Fibroblast of villous mesenchyme (primary cell): ENCODE measurements at regions not wholly inside any gene's neighbourhood (a gene's known extent, or its start where the extent isn't known, plus 50 kb on each side); places are given as distances from the start of the nearest gene placed in this dataset.

Experiments
- DNase-seq: peaks from one replicate; pipeline ENCODE4 v3.0.0-alpha.2; 2010; ENCODE audit warnings: low read depth
- H3K4me3 ChIP-seq: 2 replicates; pipeline ENCODE4 v1.5.1; 2011; ENCODE audit warnings: low read depth, mild to moderate bottlenecking, low read length
- CTCF ChIP-seq: IDR thresholded peaks from 2 replicates; pipeline ENCODE4 v1.5.1; 2012; ENCODE audit warnings: low read depth, mild to moderate bottlenecking, low read length; ENCODE audit not compliant: insufficient read depth

DNA sequence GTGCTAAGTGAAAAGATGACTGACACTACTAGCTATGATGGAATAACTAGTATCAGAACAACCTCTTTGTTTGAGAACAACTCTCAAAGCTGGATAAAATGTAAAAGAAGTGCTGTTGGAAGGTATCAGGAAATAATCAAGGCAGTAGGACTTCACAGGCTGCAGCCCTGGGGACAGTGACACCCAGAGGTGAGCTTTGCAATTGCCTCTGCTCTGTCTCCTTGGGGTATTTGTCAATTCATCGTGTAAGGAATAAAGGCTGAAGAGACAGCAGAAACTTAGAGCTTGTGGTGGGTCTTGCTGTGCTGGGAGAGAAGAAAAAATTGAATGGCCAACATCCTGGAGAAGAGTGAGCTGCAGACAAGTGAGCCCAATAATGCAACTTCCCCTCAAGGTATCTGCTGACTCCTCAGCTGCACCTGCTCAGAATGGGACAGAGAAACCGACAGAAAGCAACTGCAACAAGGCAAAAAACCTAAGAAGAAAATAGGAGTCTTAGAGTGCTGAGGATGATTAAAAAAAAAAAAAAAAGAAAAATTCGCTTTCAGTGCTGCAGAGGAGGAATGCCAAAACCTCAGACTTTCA, 141.1 kb downstream of the RCN1 start:
- peak; percentile 71 for TF ChIP-seq CTCF
- peak; percentile 19 for DNase-seq
- H3K4me3 ChIP-seq: no peak overlapping the region

DNA sequence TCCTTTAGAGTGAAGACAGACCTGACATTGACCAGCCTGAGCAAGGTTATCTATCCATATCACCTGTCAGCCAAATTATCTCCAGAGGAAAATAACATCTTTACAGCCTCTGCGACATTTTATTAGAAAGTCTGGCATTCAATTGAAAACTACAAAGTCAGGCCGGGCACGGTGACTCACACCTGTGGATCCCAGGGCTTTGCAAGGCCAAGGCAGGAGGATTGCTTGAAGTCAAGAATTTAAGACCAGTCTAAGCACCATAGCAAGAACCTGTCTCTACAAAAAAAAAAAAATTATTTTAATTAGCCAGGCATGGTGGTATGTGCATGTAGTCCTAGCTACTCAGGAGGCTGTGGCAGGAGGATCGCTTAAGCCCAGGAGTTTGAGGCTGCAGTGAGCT, 141.6 kb downstream of the RCN1 start:
- no peak for TF ChIP-seq CTCF
- no peak overlapping the region for H3K4me3 ChIP-seq
- DNase-seq: no peak

DNA sequence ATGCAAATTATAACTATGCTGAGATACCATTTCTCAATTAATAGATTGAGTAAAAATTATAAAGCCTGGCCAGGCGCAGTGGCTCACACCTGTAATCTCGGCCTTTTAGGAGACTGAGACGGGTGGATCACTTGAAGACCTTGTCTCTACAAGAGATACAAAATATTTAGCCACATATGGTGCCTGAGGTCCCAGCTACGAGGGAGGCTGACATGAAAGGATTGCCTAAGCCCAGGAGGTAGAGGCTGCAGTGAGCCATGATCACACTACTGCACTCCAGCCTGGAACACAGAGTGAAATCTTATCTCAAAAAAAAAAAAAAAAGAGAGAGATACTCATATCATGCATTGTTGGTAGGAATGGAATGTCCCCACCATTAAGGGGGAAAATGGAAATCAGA, 142.4 kb downstream of the RCN1 start:
- no peak overlapping the region for H3K4me3 ChIP-seq
- DNase-seq: no peak
- TF ChIP-seq CTCF: no peak

DNA sequence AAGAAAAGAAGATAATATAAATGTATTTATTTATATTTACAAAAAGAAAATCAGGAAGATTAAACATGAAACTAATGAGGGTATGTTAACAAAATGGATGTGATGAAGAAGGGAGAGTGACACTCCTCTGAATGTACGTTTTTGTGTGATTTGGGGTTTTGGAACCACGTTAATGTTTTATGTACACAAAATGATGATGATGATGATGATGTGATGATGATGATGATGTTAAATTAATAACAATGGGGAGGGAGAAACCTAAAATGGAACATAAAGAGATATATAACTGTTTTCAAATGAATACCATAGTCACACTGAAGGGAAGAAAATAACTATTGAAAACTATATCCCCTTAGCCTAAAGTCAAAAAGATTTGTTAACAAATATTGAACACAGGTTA, 143.1 kb downstream of the RCN1 start:
- no peak overlapping the region for H3K4me3 ChIP-seq
- no peak for DNase-seq
- no peak for TF ChIP-seq CTCF

- DNase-seq: no peak
- TF ChIP-seq CTCF: no peak
- H3K4me3 ChIP-seq: no peak overlapping the region
Observed at GRCh38 chr11:32244453-32244852, 153.6 kb downstream of the RCN1 start.

DNA sequence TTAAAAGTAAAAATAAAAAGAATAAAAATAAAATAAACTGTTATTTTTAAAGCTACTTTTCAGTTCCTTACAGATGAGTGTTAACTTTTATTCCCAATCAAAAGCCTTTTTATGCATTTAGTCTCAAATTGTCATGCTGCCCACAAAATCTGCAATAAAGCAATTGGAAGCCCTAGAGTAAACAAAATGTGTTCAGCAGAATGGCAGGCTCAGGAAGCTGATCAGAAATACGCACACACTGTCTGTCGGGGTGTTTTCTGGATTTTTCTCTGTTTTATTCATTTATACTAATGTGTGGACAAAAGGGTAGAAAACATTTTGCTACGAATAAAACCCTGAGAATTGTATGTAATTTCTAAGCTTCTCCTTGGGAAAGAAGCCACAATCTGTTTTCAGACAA, 162.8 kb downstream of the RCN1 start:
- DNase-seq: no peak
- no peak overlapping the region for H3K4me3 ChIP-seq
- no peak for TF ChIP-seq CTCF

- no peak overlapping the region for H3K4me3 ChIP-seq
- DNase-seq: no peak
Observed at GRCh38 chr11:32255841-32256240, 165.0 kb downstream of the RCN1 start.

More at GRCh38 chr11:32255841-32256240, 165.0 kb downstream of the RCN1 start:
- no peak for TF ChIP-seq CTCF
